ENCODE measurements at regions not wholly inside any gene's neighbourhood (a gene's known extent, or its start where the extent isn't known, plus 50 kb on each side); places are given as distances from the start of the nearest gene placed in this dataset.

DNA sequence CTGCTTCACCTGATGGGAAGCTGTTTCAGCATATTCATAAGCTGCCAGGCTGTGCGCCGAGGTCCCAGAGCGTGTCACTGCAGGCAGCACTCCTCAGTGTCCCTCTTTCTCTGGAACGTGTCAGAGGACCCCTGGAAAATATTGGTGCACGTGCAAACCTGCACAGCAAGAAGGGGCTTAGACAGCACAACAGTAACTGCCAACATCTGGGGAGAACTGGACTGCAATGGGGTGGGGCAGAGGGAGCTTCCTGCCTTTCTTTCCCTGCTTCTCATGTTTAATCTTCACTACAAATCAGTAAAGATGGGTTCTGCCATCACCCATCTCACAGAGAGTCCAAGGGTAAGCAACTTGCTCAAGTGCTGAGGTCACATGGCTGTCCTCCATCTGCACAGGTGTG, 86.5 kb upstream of the GPR26 start:
- Histone ChIP-seq H3K9me3 (ENCODE audit: insufficient read depth, low read length, severe bottlenecking) (no peaks in the 10 kb centered on the region), H2AFZ (ENCODE audit: low read depth, low read length) (no peak overlapping the region), H3K4me3 (ENCODE audit: low read depth in 1 of 2, low read length in 2 of 2) (no peak overlapping the region), H3K4me2 (ENCODE audit: insufficient read depth, low read length) (no peak overlapping the region), H3K79me2 (ENCODE audit: insufficient read depth, low read length) (no peaks in the 10 kb centered on the region), H3K27me3 (ENCODE audit: insufficient read depth, low read length, poor library complexity) (peaks cover 14% of the 10 kb centered on the region), H4K20me1 (ENCODE audit: insufficient read depth, low read length) (no peaks in the 10 kb centered on the region), H3K4me1 (ENCODE audit: insufficient read depth, low read length) (peaks cover 10% of the 10 kb centered on the region), H3K27ac (ENCODE audit: low read length) (no peak overlapping the region), H3K9ac (ENCODE audit: low read depth, low read length) (no peak overlapping the region), H3K36me3 (ENCODE audit: insufficient read depth, low read length) (no peaks in the 10 kb centered on the region)
- DNase-seq: no peak
- no peak for ATAC-seq (ENCODE audit: insufficient read depth, low read depth)
- no peak for TF ChIP-seq CTCF (IDR thresholded peaks at IDR 0.05; ENCODE audit: borderline replicate concordance, extremely low read depth, low read length, poor library complexity, severe bottlenecking)
- TF ChIP-seq EZH2 (IDR thresholded peaks at IDR 0.05; ENCODE audit: borderline replicate concordance, low read depth, low read length, severe bottlenecking): no peak

- Histone ChIP-seq H3K79me2 (ENCODE audit: insufficient read depth, low read length) (no peaks in the 10 kb centered on the region), H2AFZ (ENCODE audit: low read depth, low read length) (no peak overlapping the region), H3K36me3 (ENCODE audit: insufficient read depth, low read length) (no peaks in the 10 kb centered on the region), H3K4me3 (ENCODE audit: low read depth in 1 of 2, low read length in 2 of 2) (no peak overlapping the region), H3K4me1 (ENCODE audit: insufficient read depth, low read length) (peaks cover 10% of the 10 kb centered on the region), H3K4me2 (ENCODE audit: insufficient read depth, low read length) (no peak overlapping the region), H3K27me3 (ENCODE audit: insufficient read depth, low read length, poor library complexity) (peaks cover 14% of the 10 kb centered on the region), H3K9me3 (ENCODE audit: insufficient read depth, low read length, severe bottlenecking) (no peaks in the 10 kb centered on the region), H3K9ac (ENCODE audit: low read depth, low read length) (no peak overlapping the region), H4K20me1 (ENCODE audit: insufficient read depth, low read length) (no peaks in the 10 kb centered on the region), H3K27ac (ENCODE audit: low read length) (no peak overlapping the region)
- ATAC-seq (ENCODE audit: insufficient read depth, low read depth): no peak
- TF ChIP-seq EZH2 (IDR thresholded peaks at IDR 0.05; ENCODE audit: borderline replicate concordance, low read depth, low read length, severe bottlenecking) (no peak), CTCF (IDR thresholded peaks at IDR 0.05; ENCODE audit: borderline replicate concordance, extremely low read depth, low read length, poor library complexity, severe bottlenecking) (no peak)
- no peak for DNase-seq
Observed at GRCh38 chr10:123580426-123580825, 85.7 kb upstream of the GPR26 start.

- no peak overlapping the region for H3K4me2 ChIP-seq (ENCODE audit: insufficient read depth, low read length)
- TF ChIP-seq CTCF (IDR thresholded peaks at IDR 0.05; ENCODE audit: borderline replicate concordance, extremely low read depth, low read length, poor library complexity, severe bottlenecking) (no peak), EZH2 (IDR thresholded peaks at IDR 0.05; ENCODE audit: borderline replicate concordance, low read depth, low read length, severe bottlenecking) (no peak)
- no peak for ATAC-seq (ENCODE audit: insufficient read depth, low read depth)
- no peaks in the 10 kb centered on the region for H4K20me1 ChIP-seq (ENCODE audit: insufficient read depth, low read length)
- H3K9ac ChIP-seq (ENCODE audit: low read depth, low read length): no peak overlapping the region
- no peaks in the 10 kb centered on the region for H3K36me3 ChIP-seq (ENCODE audit: insufficient read depth, low read length)
- H3K27me3 ChIP-seq (ENCODE audit: insufficient read depth, low read length, poor library complexity): peaks cover 14% of the 10 kb centered on the region
- H3K4me3 ChIP-seq (ENCODE audit: low read depth in 1 of 2, low read length in 2 of 2): no peak overlapping the region
- no peak overlapping the region for H2AFZ ChIP-seq (ENCODE audit: low read depth, low read length)
- no peak for DNase-seq
- H3K9me3 ChIP-seq (ENCODE audit: insufficient read depth, low read length, severe bottlenecking): no peaks in the 10 kb centered on the region
- no peaks in the 10 kb centered on the region for H3K79me2 ChIP-seq (ENCODE audit: insufficient read depth, low read length)
- no peak overlapping the region for H3K27ac ChIP-seq (ENCODE audit: low read length)
- H3K4me1 ChIP-seq (ENCODE audit: insufficient read depth, low read length): peaks cover 10% of the 10 kb centered on the region
Observed at GRCh38 chr10:123581656-123582055, 84.5 kb upstream of the GPR26 start.

Data from DND-41 (cell line).